Neuron (in vitro differentiated cells): ENCODE measurements at regions not wholly inside any gene's neighbourhood (a gene's known extent, or its start where the extent isn't known, plus 50 kb on each side); places are given as distances from the start of the nearest gene placed in this dataset.

Experiments
- H2AFZ ChIP-seq: one replicate; pipeline ENCODE4 v1.6.1; 2013; ENCODE audit warnings: low read depth, mild to moderate bottlenecking, inconsistent platforms, low read length, moderate library complexity
- H3K27me3 ChIP-seq: one replicate; pipeline ENCODE4 v1.6.1; 2013; ENCODE audit warnings: low read length; ENCODE audit not compliant: insufficient read depth
- H3K36me3 ChIP-seq: one replicate; pipeline ENCODE4 v1.6.1; 2013; ENCODE audit warnings: low read length; ENCODE audit not compliant: insufficient read depth
- H3K4me1 ChIP-seq: one replicate; pipeline ENCODE4 v1.6.1; 2013; ENCODE audit warnings: low read length; ENCODE audit not compliant: insufficient read depth
- H3K4me3 ChIP-seq: 2 replicates; pipeline ENCODE4 v1.5.1; 2013; ENCODE audit warnings: mild to moderate bottlenecking, low read length, moderate library complexity
- H3K9me3 ChIP-seq: one replicate; pipeline ENCODE4 v1.6.1; 2013; ENCODE audit warnings: low read length

DNA sequence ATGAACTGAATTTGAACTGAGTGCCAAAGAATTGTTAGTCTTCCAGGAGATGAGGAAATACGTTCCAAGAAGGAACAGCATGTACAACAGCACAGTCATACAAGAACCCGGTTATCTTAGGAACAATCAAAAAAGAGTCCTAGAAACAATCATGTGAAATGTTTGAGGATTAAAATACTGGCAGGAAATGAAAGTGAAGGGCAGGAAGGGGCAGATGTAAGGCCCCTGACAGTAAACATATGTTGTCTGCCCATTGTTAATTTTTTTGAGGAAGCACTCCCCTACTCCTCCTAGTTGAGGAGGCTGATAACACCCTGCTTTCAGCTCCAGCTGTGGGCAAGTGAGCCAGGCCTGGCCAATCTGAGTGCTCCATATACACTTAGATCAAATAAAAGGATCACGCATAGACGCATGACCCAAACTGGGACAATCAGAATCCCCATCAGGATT is 220.9 kb downstream of the HACE1 start:
- H3K36me3 ChIP-seq = no peaks in the 10 kb centered on the region
- H3K4me3 ChIP-seq = no peak overlapping the region
- H3K27me3 ChIP-seq = no peaks in the 10 kb centered on the region
- H3K4me1 ChIP-seq = no peaks in the 10 kb centered on the region
- H2AFZ ChIP-seq = no peak overlapping the region
- H3K9me3 ChIP-seq = no peaks in the 10 kb centered on the region

DNA sequence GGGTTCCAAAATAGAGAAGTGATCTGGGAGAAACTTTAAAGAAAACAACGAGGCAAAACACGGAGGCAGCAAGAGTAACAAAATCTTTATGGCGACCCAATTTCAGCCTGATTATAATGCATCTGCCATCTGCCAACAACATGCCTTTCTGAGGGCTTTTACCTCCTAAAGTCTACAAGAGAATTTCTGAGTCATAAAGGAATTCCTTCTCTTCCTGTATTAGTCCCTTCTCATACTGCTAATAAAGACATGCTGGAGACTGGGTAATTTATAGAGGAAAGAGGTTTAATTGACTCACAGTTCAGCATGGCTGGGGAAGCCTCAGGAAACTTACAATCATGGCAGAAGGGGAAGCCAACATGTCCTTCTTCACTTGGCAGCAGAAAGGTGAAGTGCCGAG is 226.6 kb downstream of the HACE1 start:
- Histone ChIP-seq H3K36me3 (no peaks in the 10 kb centered on the region), H3K4me1 (no peaks in the 10 kb centered on the region), H3K4me3 (no peak overlapping the region), H2AFZ (no peak overlapping the region), H3K9me3 (no peaks in the 10 kb centered on the region), H3K27me3 (no peaks in the 10 kb centered on the region)

DNA sequence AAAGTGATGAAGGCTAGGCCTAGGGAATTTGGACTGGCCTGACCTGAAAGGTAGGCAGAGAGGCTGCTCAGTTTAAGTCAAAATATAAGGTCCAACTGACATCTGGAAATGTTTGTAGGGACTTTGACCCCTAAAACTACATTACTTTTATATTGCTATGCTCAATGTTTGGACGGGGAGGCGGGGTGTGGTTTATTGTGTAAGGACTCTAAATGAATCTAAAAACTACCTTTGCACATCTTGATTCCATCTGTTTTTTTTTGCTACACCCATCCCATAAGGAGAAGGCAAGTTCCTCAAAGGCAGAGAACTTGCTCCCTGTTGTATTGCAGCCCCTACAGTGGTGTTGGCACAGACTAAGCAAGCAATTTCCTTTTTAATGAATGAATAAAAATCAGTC is 227.1 kb downstream of the HACE1 start:
- Histone ChIP-seq H3K27me3 (no peaks in the 10 kb centered on the region), H3K4me1 (no peaks in the 10 kb centered on the region), H2AFZ (no peak overlapping the region), H3K4me3 (no peak overlapping the region), H3K36me3 (no peaks in the 10 kb centered on the region), H3K9me3 (no peaks in the 10 kb centered on the region)

DNA sequence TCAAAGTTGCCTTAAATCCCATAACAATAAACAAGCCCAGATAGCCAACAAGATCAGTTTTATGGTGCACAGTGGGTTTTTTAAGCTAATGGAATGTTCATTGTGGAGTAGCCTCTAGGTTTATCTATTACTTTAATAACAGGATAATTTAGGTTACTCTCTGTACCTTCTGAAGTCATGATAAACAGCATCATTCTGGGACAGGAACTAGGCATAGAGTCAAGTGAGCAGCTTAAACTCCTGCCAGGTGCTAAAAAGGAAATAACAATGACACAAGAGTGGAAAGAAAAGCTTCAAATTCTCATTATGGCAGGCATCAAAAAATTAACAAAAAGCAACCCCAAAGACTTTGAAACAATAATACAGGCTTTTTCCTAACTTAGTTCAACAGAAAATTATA is 228.8 kb downstream of the HACE1 start:
- Histone ChIP-seq H3K4me3 (no peak overlapping the region), H2AFZ (no peak overlapping the region), H3K9me3 (no peaks in the 10 kb centered on the region), H3K27me3 (no peaks in the 10 kb centered on the region), H3K4me1 (no peaks in the 10 kb centered on the region), H3K36me3 (no peaks in the 10 kb centered on the region)

DNA sequence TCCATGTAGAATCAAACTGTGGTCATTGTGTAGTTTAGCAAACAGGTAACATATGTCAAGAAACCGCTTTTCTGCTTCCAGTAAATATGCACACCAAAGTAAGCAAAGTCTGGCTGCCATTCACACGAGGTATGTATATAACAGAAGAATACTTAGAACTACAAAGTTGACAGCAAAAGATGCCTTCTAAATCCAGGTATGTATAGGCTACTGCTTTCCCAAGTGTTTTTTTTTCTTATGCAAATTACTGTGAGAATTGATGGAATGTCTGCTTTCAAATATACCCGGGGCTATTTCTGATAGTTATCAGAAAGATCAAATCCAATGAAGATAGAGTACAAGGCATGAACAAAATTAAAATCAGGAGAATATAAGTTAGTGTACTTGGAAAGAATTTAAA is 229.2 kb downstream of the HACE1 start:
- Histone ChIP-seq H3K9me3 (no peaks in the 10 kb centered on the region), H2AFZ (no peak overlapping the region), H3K4me3 (no peak overlapping the region), H3K4me1 (no peaks in the 10 kb centered on the region), H3K36me3 (no peaks in the 10 kb centered on the region), H3K27me3 (no peaks in the 10 kb centered on the region)

DNA sequence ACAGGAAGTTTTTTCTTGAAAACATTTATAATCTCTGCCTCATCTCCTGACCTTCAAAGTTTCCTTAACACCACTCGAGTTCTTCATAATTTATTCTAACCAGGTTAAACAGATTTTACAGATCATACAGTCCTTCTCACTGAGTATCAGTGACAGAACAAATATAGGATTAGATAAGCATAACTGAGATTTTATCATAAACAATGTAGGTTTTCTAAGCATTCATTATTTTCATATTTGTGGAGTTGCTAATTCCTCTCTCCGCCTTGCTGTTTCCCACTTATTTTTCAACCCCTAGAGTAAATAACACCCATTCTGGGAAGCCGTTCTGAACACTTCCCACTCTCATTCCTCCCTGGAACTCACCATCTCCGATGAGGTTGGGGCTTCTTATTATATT is 229.9 kb downstream of the HACE1 start:
- Histone ChIP-seq H2AFZ (no peak overlapping the region), H3K4me1 (no peaks in the 10 kb centered on the region), H3K4me3 (no peak overlapping the region), H3K36me3 (no peaks in the 10 kb centered on the region), H3K9me3 (no peaks in the 10 kb centered on the region), H3K27me3 (no peaks in the 10 kb centered on the region)

DNA sequence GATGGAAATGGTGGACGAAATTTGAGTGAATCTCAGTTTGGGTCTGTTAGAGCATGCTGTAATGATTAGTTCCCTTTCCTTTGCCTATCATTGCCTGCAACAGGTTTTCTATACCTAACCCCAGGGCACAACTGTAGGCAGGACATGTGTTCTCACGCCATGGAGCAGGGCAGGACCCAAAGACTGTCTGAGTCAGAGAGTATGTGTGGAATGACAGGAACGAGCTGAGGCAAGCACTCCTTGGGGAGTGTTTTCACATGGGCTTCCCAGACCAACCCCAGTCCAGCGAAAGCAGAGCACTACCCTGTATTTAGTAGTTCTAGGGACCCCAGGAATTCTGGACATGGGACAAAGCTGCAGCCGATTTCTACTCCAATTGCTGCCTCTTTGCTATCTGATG is 234.2 kb downstream of the HACE1 start:
- no peaks in the 10 kb centered on the region for H3K9me3 ChIP-seq
- H3K4me1 ChIP-seq = no peaks in the 10 kb centered on the region
- H3K27me3 ChIP-seq = no peaks in the 10 kb centered on the region
- no peaks in the 10 kb centered on the region for H3K36me3 ChIP-seq
- no peak overlapping the region for H3K4me3 ChIP-seq
- H2AFZ ChIP-seq = no peak overlapping the region

GRCh38 chr6:104623052-104623690 is 236.5 kb downstream of the HACE1 start:
- Histone ChIP-seq H3K9me3 (no peaks in the 10 kb centered on the region), H3K4me3 (no peak overlapping the region), H3K4me1 (no peaks in the 10 kb centered on the region), H2AFZ (peak overlapping the region; percentile 5), H3K36me3 (no peaks in the 10 kb centered on the region), H3K27me3 (no peaks in the 10 kb centered on the region)

DNA sequence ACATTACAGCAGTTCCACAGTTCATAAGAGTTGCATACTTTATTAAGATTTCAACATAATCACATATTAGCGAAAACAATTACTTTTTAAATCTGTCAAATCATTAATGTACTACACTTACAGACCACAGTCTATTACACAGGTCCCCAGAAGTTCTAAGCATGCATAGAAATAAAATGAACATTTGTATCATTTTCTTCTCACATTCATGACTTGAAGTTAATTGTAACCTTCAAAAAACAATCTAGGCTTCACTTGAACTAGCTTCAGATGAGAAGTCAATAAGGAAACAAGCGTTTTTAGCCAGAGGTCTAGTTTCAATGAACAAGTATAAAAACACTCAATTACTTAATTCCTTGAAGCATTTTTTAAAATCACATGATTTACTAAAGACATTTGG is 238.3 kb downstream of the HACE1 start:
- H3K36me3 ChIP-seq = no peaks in the 10 kb centered on the region
- no peaks in the 10 kb centered on the region for H3K4me1 ChIP-seq
- H3K9me3 ChIP-seq = no peaks in the 10 kb centered on the region
- no peaks in the 10 kb centered on the region for H3K27me3 ChIP-seq
- H3K4me3 ChIP-seq = no peak overlapping the region
- H2AFZ ChIP-seq = no peak overlapping the region

DNA sequence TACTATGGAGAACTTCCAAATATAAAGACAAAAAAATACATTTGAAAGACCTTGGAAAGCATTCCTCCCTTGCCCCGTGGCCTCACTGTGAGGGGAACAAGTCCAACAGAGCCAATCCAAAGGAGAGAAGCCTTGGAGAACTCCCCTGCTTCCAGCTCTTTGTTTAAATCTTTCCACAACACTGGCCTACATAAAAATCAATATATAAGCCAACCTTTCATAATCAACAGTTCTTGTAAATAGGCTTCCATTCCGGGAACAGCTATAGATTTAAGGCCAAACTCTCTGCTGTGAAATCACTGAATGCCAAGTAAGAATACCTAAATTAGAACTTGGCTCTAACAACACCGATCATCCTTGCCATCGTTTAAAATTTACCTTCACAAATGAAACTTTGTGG is 242.1 kb downstream of the HACE1 start:
- Histone ChIP-seq H3K27me3 (no peaks in the 10 kb centered on the region), H3K36me3 (no peaks in the 10 kb centered on the region), H3K4me1 (peaks cover 12% of the 10 kb centered on the region), H3K9me3 (no peaks in the 10 kb centered on the region), H3K4me3 (no peak overlapping the region), H2AFZ (no peak overlapping the region)

- Histone ChIP-seq H3K4me3 (no peak overlapping the region), H3K27me3 (no peaks in the 10 kb centered on the region), H3K9me3 (no peaks in the 10 kb centered on the region), H2AFZ (no peak overlapping the region), H3K36me3 (no peaks in the 10 kb centered on the region), H3K4me1 (peaks cover 12% of the 10 kb centered on the region)
Observed at GRCh38 chr6:104614394-104614793, 245.3 kb downstream of the HACE1 start.

DNA sequence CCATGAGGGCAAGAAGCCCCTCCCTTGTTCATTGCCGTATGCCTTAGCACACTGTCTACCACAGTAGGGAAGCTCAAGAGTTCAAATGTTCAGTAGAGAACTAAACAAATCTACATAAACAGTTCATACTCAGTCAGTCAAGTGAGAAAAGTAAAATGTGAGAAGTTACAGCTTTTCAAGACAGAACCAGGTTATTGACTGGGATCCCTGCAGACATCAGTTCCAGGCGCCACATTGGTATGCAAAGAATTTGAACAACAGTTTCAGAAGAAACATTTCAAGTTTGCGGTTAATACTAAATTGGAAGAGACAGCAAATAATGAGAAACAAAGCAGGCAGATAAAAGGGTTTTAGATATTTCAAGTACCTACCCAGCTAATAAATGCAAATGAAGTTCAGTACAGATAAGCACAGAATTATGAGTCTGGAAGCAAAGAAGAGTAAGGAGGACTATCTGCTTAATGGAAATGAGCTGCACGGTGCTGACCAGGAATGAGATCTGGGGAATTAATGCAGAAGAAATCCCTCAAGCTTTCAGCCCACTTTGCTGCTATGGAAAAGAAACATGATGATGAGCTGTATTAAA is 246.2 kb downstream of the HACE1 start:
- Histone ChIP-seq H3K4me1 (peaks cover 12% of the 10 kb centered on the region), H3K27me3 (no peaks in the 10 kb centered on the region), H3K9me3 (no peaks in the 10 kb centered on the region), H3K4me3 (peak overlapping the region; percentile 16), H3K36me3 (no peaks in the 10 kb centered on the region), H2AFZ (peak overlapping the region; percentile 39)

DNA sequence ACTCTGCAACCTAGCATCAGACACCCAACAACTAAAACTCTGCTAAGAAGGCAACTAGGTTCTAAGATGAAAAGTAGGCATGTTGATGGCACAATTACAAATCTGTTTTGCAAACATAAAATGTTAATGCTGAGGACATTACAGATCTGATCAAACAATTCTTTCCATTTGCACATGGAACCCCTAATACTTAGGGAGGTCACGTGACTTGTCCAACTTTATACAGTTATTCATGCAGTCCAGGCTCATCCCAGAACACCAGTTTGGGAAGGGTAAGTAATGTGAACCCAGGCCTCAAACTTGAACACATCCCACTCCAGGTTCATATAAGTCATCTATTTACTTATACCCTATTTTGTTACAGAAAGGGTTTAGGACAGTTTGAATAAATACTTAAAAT is 247.2 kb downstream of the HACE1 start:
- Histone ChIP-seq H3K9me3 (no peaks in the 10 kb centered on the region), H2AFZ (no peak overlapping the region), H3K4me1 (peaks cover 12% of the 10 kb centered on the region), H3K27me3 (no peaks in the 10 kb centered on the region), H3K4me3 (no peak overlapping the region), H3K36me3 (no peaks in the 10 kb centered on the region)

DNA sequence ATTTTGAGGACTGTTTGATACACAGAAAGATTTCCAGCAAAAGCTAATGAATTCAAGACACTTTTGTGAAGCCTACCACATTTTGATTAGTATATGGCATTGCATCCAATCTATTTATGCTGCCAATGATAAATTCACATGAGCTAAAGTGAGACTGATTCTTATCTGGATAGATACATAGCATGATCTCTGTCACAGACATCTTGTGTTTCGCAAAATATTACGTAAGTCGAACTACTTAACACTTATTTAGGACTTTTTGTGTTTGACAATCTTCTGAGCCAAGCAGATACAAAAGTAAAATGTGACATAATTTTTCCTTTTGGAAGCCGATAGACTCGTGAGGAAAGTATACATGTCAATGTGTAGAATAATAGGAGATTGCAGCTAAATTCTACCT is 251.6 kb downstream of the HACE1 start:
- Histone ChIP-seq H3K4me3 (no peak overlapping the region), H3K4me1 (peaks cover 8% of the 10 kb centered on the region), H2AFZ (no peak overlapping the region), H3K9me3 (no peaks in the 10 kb centered on the region), H3K27me3 (no peaks in the 10 kb centered on the region), H3K36me3 (no peaks in the 10 kb centered on the region)
